HG03457 (cell line): ENCODE measurements at regions not wholly inside any gene's neighbourhood (a gene's known extent, or its start where the extent isn't known, plus 50 kb on each side); places are given as distances from the start of the nearest gene placed in this dataset.

Experiments used
- ATAC-seq: cut with Tn5 transposase; IDR thresholded peaks from one replicate; pipeline ENCODE4 v1.9.1; 2021; ENCODE audit warnings: moderate number of reproducible peaks; ENCODE audit not compliant: unreplicated experiment

DNA sequence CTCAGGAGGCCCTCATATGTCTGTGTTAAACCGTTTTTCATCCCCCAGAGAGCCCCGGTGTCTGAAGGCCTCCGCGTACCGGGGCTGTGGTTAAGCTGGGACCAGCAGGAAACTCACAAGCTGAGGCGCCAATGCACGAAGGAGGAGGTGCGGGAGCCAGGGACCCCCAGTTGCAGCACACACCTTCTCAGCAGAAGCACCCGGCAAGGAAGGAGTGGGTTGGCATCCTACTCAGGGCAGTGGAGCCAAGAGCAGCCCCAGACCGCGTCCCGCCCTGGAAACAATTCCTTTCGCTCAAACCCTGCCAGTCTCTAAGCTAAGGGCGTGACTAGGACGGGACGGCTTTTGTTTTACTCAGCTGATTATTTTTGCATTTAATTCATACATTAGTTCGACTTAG lies 726.9 kb downstream of the BRD1 start:
- ATAC-seq, result no peak

- no peak for ATAC-seq
These were observed 727.4 kb downstream of the BRD1 start for GRCh38 chr22:49100316-49100715.

DNA sequence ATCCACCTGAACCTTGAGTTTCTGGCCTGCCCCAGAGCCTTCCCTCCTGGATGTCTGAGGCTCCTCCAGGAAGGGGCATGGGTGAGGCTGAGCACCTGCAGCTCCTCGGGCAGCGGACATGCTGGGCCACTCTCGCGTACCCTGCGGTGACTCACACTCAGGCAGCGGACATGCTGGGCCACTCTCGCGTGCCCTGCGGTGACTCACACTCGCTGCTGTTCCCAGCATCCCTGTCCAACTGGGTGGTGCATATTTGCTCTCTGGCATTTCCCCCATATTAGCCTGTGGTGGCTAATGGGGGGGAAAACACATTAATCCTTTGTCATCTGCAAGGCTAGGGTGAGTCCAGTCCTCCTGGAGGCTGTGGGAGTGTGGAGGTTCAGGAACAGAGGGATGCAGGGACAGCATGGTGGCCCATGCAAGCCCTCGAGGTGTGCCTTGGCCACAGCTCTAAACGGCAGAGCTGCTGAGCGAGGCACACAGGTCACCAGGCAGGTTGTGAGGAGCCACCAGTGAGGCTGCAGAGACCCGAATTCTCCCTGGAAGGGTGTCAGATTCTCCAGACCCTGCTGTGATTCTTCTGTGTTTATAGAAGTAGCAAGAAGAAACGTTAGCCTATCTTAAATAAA lies 728.1 kb downstream of the BRD1 start:
- ATAC-seq, result no peak

GRCh38 chr22:49099089-49099488 lies 728.6 kb downstream of the BRD1 start:
- ATAC-seq, result no peak

DNA sequence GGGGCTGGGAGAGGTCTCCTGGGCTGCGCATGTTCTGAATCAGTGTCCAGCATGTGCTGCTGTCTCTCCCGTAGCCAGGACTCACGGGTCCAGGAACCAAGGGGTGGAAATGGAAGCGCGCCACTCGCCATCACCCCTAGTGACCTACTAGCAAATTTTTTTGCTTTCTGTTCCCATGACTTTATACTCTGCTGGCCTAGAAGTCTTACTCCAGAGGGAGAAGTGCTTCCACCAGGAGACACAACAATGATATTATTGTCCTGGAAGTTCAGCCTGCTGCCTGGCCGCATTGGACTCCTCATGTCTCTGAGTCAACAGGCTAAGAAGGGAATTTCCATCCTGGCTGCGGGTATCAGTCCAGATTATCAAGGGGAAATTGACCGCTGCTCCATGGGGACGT lies 729.7 kb downstream of the BRD1 start:
- no peak for ATAC-seq

- ATAC-seq, result no peak
These were observed 730.3 kb downstream of the BRD1 start for GRCh38 chr22:49097171-49097925.

GRCh38 chr22:49096476-49096875 lies 731.2 kb downstream of the BRD1 start:
- ATAC-seq, result no peak

DNA sequence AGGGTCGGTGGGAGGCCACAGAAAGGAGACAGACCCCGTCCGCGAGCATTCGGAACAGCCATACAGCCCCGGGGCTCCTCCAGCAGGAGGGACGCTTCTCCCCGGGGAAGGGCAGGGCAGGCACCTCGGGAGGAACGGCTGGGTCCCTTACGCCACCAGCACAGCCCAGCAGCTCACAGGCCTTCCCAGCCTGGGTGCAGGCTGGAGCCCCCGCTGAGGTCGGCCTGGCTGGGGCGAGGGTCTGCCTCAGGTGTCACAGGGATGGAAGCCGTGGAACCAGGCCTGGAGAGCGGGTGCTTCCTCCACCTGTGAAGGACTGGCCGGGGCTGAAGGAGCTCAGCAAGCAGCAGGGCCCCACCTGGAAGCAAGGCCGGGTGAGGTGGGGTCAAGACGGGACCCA lies 732.3 kb downstream of the BRD1 start:
- ATAC-seq, result no peak

DNA sequence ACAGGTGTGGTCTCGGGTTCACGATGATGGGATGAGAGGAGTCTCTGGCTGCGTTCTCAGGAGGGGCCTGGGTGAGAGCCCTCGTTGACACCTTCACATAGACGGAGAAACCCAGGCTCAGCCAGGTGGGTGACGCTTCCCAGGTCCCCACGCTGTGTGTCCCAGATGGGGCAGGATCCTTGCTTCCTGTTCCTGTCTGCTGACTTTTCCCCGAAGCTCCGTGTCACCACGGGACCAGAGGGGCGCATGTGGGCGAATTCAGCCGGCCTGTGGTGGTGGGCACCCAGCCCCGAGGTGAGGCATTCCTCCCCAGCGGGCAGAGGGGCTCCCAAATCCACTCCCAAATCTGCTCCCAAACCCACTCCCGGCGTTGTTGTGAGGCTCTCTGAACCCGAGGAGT lies 732.8 kb downstream of the BRD1 start:
- no peak for ATAC-seq

- ATAC-seq, result no peak
These were observed 733.5 kb downstream of the BRD1 start for GRCh38 chr22:49094151-49094550.

GRCh38 chr22:49093192-49093880 lies 734.3 kb downstream of the BRD1 start:
- no peak for ATAC-seq

DNA sequence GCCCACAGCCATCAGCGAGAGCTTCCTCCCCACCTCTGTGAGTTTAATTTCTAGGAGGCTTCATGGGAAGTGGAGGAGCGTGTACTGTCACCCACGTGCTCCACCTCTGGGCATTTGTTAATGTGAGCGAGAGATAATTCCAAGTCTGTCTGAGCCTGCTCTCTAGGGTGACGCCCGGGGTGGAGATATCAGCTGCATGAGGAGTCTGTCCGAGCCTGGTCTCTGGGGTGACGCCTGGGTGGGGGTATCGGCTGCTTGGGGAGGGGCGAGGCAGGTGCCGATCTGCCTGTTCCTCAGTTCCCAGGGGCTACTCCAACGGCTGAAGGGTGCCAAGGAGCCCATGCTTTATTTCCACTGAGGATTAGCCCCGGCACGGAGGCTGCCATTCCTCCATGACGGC lies 735.0 kb downstream of the BRD1 start:
- no peak for ATAC-seq

DNA sequence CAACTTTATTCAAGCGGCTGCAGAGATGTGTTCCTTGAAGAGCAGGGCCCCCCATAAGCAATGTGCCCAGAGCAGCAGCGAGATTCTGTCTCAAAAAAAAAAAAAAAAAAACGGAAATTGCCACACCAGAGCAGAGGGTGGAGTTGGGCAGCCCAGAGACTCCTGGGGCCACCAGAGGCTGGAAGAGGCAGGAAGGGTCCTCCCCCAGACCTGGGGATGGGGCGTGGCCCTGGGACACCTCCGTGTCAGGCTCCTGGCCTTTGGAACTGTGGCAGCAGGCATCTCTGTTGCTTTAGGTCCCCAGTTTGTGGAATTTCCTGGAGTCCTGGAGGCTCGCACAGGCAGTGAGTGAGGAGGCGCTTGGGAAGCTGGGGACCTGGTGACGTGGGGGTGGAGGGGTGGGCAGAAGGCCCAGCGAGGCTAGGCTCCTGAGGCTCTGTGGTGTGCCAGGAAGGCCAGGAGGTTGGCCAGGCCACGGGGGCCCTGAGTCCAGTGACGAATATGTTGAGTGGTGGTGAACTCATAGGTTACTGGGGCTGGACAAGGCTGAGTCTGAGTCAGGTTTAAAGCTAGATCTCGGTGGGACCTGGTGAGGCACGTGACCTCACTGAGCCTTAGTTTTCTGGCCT lies 735.6 kb downstream of the BRD1 start:
- ATAC-seq, result no peak

- ATAC-seq, result no peak
These were observed 736.2 kb downstream of the BRD1 start for GRCh38 chr22:49091451-49091850.

DNA sequence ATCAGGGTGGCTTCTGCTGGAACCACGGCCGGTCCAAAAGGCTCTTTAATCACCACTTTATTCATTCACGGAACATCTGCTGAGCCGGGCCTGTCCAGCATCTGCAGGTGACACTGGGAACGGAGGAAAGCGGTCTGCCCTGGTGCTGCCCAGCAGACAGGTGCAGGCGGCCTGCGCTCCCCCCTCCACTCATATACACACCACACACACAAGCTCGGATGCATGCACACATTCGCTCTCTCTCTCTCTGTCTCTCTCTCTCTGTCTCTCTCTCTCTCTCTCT lies 736.9 kb downstream of the BRD1 start:
- ATAC-seq, result no peak

- ATAC-seq, result no peak
These were observed 737.4 kb downstream of the BRD1 start for GRCh38 chr22:49090061-49090852.

- no peak for ATAC-seq
These were observed 738.6 kb downstream of the BRD1 start for GRCh38 chr22:49088801-49089791.

GRCh38 chr22:49087716-49088601 lies 739.7 kb downstream of the BRD1 start:
- no peak for ATAC-seq

DNA sequence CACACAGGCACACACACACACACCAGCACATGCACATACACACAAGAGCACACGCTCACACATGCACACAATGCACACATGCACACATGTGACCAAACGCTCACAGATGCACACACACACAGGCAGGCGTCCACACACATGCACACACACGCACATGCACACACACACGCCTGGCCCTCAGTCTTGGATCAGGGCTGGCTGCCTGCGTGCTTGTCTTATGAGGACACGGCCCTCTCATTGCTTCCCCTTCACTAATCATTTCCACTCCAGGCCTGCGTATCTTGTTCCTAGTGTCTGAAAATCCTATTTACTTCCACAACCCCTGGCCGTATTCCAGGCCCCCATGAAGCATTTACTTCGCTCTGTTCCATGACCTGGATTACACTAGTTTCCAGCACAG lies 740.5 kb downstream of the BRD1 start:
- ATAC-seq, result no peak
